ENCODE measurements at regions not wholly inside any gene's neighbourhood (a gene's known extent, or its start where the extent isn't known, plus 50 kb on each side); places are given as distances from the start of the nearest gene placed in this dataset.

- no peak for DNase-seq (ENCODE audit: low read depth in 2 of 2)
Observed at GRCh38 chr4:89599026-89599425, 237.9 kb downstream of the SNCA start.

- DNase-seq (ENCODE audit: low read depth in 2 of 2): no peak
Observed at GRCh38 chr4:89598602-89599001, 238.4 kb downstream of the SNCA start.

GRCh38 chr4:89595125-89595789 lies 241.7 kb downstream of the SNCA start:
- DNase-seq (ENCODE audit: low read depth in 2 of 2): no peak

GRCh38 chr4:89590128-89590527 lies 246.8 kb downstream of the SNCA start:
- DNase-seq (ENCODE audit: low read depth in 2 of 2): no peak

- DNase-seq (ENCODE audit: low read depth in 2 of 2): no peak
Observed at GRCh38 chr4:89588421-89588820, 248.5 kb downstream of the SNCA start.

- no peak for DNase-seq (ENCODE audit: low read depth in 2 of 2)
Observed at GRCh38 chr4:89587364-89587763, 249.6 kb downstream of the SNCA start.

- DNase-seq (ENCODE audit: low read depth in 2 of 2): no peak
Observed at GRCh38 chr4:89586864-89587263, 250.1 kb downstream of the SNCA start.

GRCh38 chr4:89586318-89586717 lies 250.6 kb downstream of the SNCA start:
- DNase-seq (ENCODE audit: low read depth in 2 of 2): no peak

GRCh38 chr4:89582756-89583505 lies 254.0 kb downstream of the SNCA start:
- DNase-seq (ENCODE audit: low read depth in 2 of 2): no peak

- no peak for DNase-seq (ENCODE audit: low read depth in 2 of 2)
Observed at GRCh38 chr4:89579771-89580170, 257.2 kb downstream of the SNCA start.

GRCh38 chr4:89576246-89576645 lies 260.7 kb downstream of the SNCA start:
- DNase-seq (ENCODE audit: low read depth in 2 of 2): no peak

- DNase-seq (ENCODE audit: low read depth in 2 of 2): no peak
Observed at GRCh38 chr4:89575840-89576239, 261.1 kb downstream of the SNCA start.

GRCh38 chr4:89574176-89574575 lies 262.8 kb downstream of the SNCA start:
- DNase-seq (ENCODE audit: low read depth in 2 of 2): no peak

- no peak for DNase-seq (ENCODE audit: low read depth in 2 of 2)
Observed at GRCh38 chr4:89573656-89574055, 263.3 kb downstream of the SNCA start.

- no peak for DNase-seq (ENCODE audit: low read depth in 2 of 2)
Observed at GRCh38 chr4:89572224-89572858, 264.6 kb downstream of the SNCA start.

- DNase-seq (ENCODE audit: low read depth in 2 of 2): no peak
Observed at GRCh38 chr4:89570931-89571330, 263.3 kb upstream of the GPRIN3 start.

- no peak for DNase-seq (ENCODE audit: low read depth in 2 of 2)
Observed at GRCh38 chr4:89567936-89568335, 260.3 kb upstream of the GPRIN3 start.

GRCh38 chr4:89563431-89563830 lies 255.8 kb upstream of the GPRIN3 start:
- DNase-seq (ENCODE audit: low read depth in 2 of 2): no peak

- DNase-seq (ENCODE audit: low read depth in 2 of 2): no peak
Observed at GRCh38 chr4:89562746-89563145, 255.1 kb upstream of the GPRIN3 start.

GRCh38 chr4:89561048-89561447 lies 253.4 kb upstream of the GPRIN3 start:
- DNase-seq (ENCODE audit: low read depth in 2 of 2): no peak

GRCh38 chr4:89558147-89558546 lies 250.5 kb upstream of the GPRIN3 start:
- no peak for DNase-seq (ENCODE audit: low read depth in 2 of 2)

- DNase-seq (ENCODE audit: low read depth in 2 of 2): no peak
Observed at GRCh38 chr4:89556601-89557305, 249.2 kb upstream of the GPRIN3 start.

All from stimulated activated CD8-positive, alpha-beta memory T cell treated with anti-CD3 and anti-CD28 coated beads, Interleukin-15, amount 100 ng/mL, for 4 hours (primary cell).